D341Med (cell line): ENCODE measurements at regions not wholly inside any gene's neighbourhood (a gene's known extent, or its start where the extent isn't known, plus 50 kb on each side); places are given as distances from the start of the nearest gene placed in this dataset.
"Not testable (repeated sequence)": the region's sequence is repeated elsewhere in the genome, so short reads cannot be mapped to it uniquely, and the experiment has no call there.

Experiments used
- DNase-seq: peaks from one replicate; pipeline ENCODE4 v3.0.0; 2012; ENCODE audit warnings: low spot score

- no peak for DNase-seq
Measured at GRCh38 chr6:90914312-90914711, 327.4 kb upstream of the MAP3K7 start.

GRCh38 chr6:90913266-90913960, 326.5 kb upstream of the MAP3K7 start:
- DNase-seq = no peak

GRCh38 chr6:90911642-90912041, 324.8 kb upstream of the MAP3K7 start:
- no peak for DNase-seq

GRCh38 chr6:90910893-90911292, 324.0 kb upstream of the MAP3K7 start:
- no peak for DNase-seq

- DNase-seq = no peak
Measured at GRCh38 chr6:90907931-90908655, 321.2 kb upstream of the MAP3K7 start.

- no peak for DNase-seq
Measured at GRCh38 chr6:90905351-90905750, 318.5 kb upstream of the MAP3K7 start.

GRCh38 chr6:90900034-90900433, 313.2 kb upstream of the MAP3K7 start:
- no peak for DNase-seq

- DNase-seq = no peak
Measured at GRCh38 chr6:90898763-90899162, 311.9 kb upstream of the MAP3K7 start.

GRCh38 chr6:90896075-90896547, 309.2 kb upstream of the MAP3K7 start:
- DNase-seq = no peak

GRCh38 chr6:90895299-90896074, 308.6 kb upstream of the MAP3K7 start:
- no peak for DNase-seq

- no peak for DNase-seq
Measured at GRCh38 chr6:90894285-90895130, 307.6 kb upstream of the MAP3K7 start.

GRCh38 chr6:90893400-90893799, 306.5 kb upstream of the MAP3K7 start:
- DNase-seq = no peak

GRCh38 chr6:90892271-90892670, 305.4 kb upstream of the MAP3K7 start:
- no peak for DNase-seq

- no peak for DNase-seq
Measured at GRCh38 chr6:90891355-90891754, 304.5 kb upstream of the MAP3K7 start.

- no peak for DNase-seq
Measured at GRCh38 chr6:90890683-90891330, 303.9 kb upstream of the MAP3K7 start.

GRCh38 chr6:90887764-90888163, 300.9 kb upstream of the MAP3K7 start:
- DNase-seq = no peak

- no peak for DNase-seq
Measured at GRCh38 chr6:90885611-90886056, 298.8 kb upstream of the MAP3K7 start.

GRCh38 chr6:90885137-90885536, 298.3 kb upstream of the MAP3K7 start:
- DNase-seq = not testable (repeated sequence)

- no peak for DNase-seq
Measured at GRCh38 chr6:90877616-90878015, 290.7 kb upstream of the MAP3K7 start.

GRCh38 chr6:90874931-90875330, 288.1 kb upstream of the MAP3K7 start:
- no peak for DNase-seq

- DNase-seq = no peak
Measured at GRCh38 chr6:90872981-90873380, 286.1 kb upstream of the MAP3K7 start.
